IPS-11a (cell line): ENCODE measurements at regions not wholly inside any gene's neighbourhood (a gene's known extent, or its start where the extent isn't known, plus 50 kb on each side); places are given as distances from the start of the nearest gene placed in this dataset.

Source experiments
- H3K4me3 ChIP-seq: one replicate; pipeline ENCODE4 v1.5.1; 2013; ENCODE audit warnings: low read depth, low read length, control low read depth

DNA sequence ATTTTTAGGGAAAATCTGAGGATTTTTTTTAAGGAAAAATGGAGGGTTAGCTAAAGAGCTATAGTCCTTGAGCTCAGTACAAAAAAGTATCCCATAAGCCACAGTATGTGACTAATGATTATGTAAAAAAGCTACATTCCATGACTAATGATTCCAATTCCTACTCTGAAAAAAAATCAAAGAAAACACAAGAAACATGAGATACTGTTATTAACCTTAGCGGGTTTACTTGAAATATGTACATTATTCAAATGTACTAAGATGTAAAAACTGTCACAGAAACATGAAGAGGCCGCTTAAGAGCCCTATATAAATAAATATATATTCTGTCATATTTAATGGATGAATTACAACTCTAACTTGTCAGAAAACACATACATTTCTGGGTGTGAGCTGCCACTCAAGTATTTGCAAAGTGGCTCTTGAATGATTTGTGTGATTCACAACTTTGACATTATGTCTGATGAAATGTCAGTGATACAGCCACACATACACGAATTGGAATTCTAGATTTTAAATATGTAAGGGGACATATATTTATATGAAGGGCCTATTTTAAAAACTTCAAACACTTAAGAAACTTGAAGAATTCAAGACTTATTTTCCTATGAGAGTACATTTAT, 518.7 kb upstream of the SUCLG2 start:
- no peak overlapping the region for H3K4me3 ChIP-seq

- H3K4me3 ChIP-seq: no peak overlapping the region
Measured at GRCh38 chr3:68172039-68172438, 517.6 kb upstream of the SUCLG2 start.

DNA sequence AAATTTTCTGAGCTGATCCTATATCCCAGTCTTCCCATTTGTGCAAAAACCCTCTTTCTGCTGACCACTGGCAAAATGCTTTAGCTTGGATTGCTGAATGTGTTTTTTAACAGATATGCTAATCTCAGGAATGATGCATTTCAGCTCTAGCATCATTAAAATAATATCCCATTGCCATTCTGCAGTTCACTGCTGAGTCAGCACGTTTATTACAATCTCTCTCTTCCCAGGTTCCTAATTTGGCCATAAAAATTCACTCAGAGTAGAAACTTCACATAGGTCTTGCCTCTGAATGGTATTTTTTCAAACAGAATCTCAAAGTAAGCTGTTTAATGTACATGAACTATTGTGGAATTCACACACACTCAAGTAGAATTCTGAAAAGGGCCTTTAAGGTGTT, 509.6 kb upstream of the SUCLG2 start:
- no peak overlapping the region for H3K4me3 ChIP-seq

GRCh38 chr3:68163062-68163461, 508.6 kb upstream of the SUCLG2 start:
- H3K4me3 ChIP-seq: no peak overlapping the region

DNA sequence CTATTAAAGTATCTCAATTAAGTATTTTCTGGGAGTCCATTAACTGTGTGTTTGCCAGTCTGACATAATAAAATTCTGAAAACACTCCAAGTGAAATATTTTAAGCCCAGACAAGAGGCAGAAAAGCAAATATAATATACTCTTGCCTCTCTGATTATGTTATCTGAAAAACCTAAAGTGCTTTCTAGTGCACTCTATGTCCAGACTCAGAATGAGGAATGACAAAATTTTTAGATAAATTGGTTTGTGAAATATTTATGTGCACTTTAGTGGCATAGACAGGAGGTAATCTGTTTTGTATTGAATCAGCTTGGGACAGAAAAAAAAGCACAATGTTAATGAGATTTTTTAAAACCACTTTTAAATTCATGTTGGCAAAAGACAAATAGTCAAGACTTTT, 508.2 kb upstream of the SUCLG2 start:
- no peak overlapping the region for H3K4me3 ChIP-seq

- H3K4me3 ChIP-seq: no peak overlapping the region
Measured at GRCh38 chr3:68151359-68151758, 496.9 kb upstream of the SUCLG2 start.

DNA sequence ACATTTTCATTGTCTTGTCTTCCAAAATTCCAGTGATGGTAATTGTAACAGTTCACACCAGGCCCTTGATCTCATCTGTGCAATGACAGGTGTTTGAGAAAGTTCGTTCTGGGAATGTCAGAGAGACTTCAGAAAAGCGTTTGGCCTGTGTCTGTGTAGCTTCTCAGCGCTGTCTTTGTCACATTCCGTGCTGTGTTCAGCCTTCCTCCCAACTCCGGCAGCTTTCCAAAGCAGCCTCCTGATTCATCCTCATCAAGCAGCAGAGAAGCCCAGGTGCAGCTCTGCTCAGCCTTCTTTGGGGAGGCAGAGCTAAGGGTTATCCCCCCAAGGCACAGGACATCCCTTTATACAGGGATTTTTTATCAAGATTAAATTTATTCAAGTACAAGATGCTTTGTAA, 494.0 kb upstream of the SUCLG2 start:
- H3K4me3 ChIP-seq: no peak overlapping the region

- H3K4me3 ChIP-seq: no peak overlapping the region
Measured at GRCh38 chr3:68142441-68142840, 488.0 kb upstream of the SUCLG2 start.

DNA sequence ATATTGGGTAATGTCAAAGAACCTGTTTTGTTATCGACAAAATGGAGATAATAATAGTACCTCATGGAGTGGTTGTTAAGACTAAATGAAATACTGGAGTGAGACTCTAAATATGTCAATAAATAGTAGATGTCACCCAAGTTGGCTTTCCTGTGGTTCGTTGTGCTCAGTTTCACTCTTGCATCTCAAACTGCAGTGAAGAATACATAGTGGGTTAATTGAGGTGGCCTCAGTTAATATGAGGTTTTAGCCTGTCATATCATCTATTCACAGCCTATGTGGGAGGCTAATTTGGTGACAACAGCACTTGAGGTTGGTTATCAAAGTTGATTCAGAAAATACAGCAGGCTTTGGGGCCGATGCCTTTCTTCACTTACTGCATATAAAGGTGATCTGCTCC, 485.5 kb upstream of the SUCLG2 start:
- no peak overlapping the region for H3K4me3 ChIP-seq

- H3K4me3 ChIP-seq: no peak overlapping the region
Measured at GRCh38 chr3:68136411-68136810, 482.0 kb upstream of the SUCLG2 start.

- no peak overlapping the region for H3K4me3 ChIP-seq
Measured at GRCh38 chr3:68135067-68135466, 480.7 kb upstream of the SUCLG2 start.

DNA sequence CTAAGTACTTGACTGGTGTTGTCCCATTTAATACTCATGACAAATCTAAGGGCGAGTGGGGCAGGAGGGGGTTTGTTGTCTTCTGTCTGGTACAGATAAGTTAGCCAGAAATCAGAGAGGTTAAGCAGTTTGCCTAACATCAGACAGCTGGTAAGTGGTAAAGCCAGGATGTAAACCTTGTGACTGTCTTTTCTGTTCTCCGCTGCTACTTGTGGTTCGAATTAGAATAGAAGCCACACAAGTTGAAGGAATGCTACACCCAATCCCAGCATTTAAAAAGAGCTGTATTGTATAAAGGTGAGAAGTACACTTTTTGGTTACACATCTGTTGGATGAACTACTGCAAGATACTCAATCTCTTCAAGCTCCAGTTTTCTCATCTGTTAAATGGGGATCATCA, 474.7 kb upstream of the SUCLG2 start:
- no peak overlapping the region for H3K4me3 ChIP-seq

DNA sequence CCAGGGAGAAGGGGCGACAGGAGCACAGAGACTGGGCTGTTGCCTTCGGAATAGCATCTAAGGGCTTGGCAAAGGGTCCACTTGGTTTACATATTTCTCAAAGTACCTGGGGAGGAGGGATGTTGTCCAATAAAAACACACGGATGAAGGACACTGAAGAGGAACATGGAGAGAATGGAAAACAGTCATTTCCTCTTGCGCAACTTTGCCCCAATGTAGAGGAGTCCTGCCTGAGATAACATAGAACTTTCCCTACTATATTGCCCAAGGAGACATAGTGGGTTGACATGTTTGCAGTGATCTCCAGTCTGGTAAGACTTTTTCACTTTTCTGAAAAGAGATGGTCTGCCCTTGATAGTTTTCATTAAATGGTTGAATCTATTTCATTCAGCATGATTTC, 468.8 kb upstream of the SUCLG2 start:
- no peak overlapping the region for H3K4me3 ChIP-seq

GRCh38 chr3:68121287-68121686, 466.9 kb upstream of the SUCLG2 start:
- no peak overlapping the region for H3K4me3 ChIP-seq

GRCh38 chr3:68116580-68116979, 462.2 kb upstream of the SUCLG2 start:
- H3K4me3 ChIP-seq: no peak overlapping the region

DNA sequence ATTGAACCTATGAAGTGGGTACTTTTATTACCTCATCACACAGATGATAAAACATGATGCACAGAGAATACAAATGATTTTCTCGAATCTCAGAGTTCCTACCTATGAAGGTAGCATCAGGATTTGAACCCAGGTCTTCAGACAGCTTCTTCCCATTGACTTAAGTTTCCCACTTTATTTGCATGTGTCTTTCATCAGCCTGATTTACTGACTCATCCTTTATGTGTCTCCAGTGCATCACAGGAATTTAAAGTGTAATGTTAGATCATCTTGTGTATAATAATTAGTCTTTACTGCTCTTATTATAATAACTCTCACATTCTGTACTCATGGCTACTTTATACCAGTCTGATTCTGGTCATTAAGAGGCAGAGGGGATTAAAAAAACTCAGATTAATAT, 449.4 kb upstream of the SUCLG2 start:
- no peak overlapping the region for H3K4me3 ChIP-seq

- no peak overlapping the region for H3K4me3 ChIP-seq
Measured at GRCh38 chr3:68090571-68090970, 436.2 kb upstream of the SUCLG2 start.

DNA sequence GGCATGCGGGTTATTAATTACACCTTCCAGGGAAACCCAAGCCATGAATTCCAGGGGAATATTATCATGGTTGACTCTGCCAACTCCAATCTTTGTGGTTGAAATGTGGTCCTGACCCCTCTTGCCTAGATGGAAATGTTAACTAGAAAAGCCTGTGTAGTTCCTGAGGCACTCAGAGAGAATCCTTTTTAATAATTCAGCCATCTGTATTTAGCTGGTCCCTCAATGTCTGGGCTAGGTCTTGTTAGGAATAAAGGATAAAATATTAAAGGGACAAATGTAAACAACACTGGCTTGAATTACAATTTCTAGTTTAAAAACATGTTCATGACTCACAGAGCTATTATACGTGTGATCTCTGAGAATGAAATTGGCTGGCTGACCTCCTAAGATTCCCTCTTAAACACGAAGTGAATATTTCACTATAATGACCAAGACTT, 435.2 kb upstream of the SUCLG2 start:
- H3K4me3 ChIP-seq: no peak overlapping the region

DNA sequence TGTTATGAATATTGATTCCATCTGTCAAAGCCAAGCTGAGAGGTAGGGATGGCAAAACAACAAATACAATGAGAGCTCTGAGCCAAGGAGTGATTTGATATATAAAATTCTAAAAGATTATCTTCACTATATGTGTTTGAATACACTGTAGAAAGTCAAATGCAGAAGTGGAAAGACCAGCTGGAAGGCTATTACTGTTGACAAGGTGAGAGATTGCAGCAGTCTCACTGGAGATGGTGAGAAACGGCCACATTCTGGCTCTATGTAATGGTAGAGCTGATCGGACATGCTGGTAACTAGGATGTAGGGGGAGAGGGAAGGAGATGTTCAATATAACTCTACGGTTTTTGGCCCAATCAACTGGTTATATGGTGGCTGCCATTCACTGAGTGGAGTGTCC, 434.2 kb upstream of the SUCLG2 start:
- no peak overlapping the region for H3K4me3 ChIP-seq

DNA sequence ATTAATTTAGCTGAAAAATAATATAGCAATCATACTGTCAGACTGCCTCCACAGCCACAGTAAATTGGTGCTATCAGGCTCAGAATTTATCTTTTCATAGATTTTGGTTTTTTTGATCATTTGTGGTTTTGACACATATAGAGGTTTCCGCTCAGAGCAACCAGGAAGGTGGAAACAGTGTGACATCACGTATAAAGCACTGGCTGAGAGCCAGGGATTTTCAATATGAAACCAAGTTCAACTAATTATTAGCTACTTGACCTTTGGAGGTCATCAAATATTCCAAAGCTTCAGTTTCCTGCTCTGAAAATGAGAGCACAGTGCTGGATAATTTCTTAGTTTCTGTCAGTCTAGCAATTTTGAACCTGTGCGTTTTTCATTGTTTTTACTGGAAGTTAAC, 433.8 kb upstream of the SUCLG2 start:
- no peak overlapping the region for H3K4me3 ChIP-seq

GRCh38 chr3:68072062-68072461, 417.6 kb upstream of the SUCLG2 start:
- H3K4me3 ChIP-seq: no peak overlapping the region

GRCh38 chr3:68070186-68070585, 415.8 kb upstream of the SUCLG2 start:
- H3K4me3 ChIP-seq: no peak overlapping the region

GRCh38 chr3:68067314-68067713, 412.9 kb upstream of the SUCLG2 start:
- H3K4me3 ChIP-seq: no peak overlapping the region
